Endothelial cell (in vitro differentiated cells): ENCODE measurements at regions not wholly inside any gene's neighbourhood (a gene's known extent, or its start where the extent isn't known, plus 50 kb on each side); places are given as distances from the start of the nearest gene placed in this dataset.

Experiments used
- DNase-seq: peaks from one replicate; pipeline ENCODE4 v3.0.0; 2021; ENCODE audit warnings: low spot score
- H3K27ac Mint-ChIP-seq: one replicate; pipeline ENCODE4 v1.8.0; 2021; ENCODE audit warnings: mixed read lengths, inconsistent platforms; ENCODE audit not compliant: unreplicated experiment
- H3K27me3 Mint-ChIP-seq: one replicate; pipeline ENCODE4 v1.8.0; 2021; ENCODE audit warnings: mild to moderate bottlenecking, moderate library complexity, mixed read lengths, inconsistent platforms; ENCODE audit not compliant: unreplicated experiment
- H3K36me3 Mint-ChIP-seq: one replicate; pipeline ENCODE4 v1.8.0; 2021; ENCODE audit warnings: mild to moderate bottlenecking, low read depth, mixed read lengths, inconsistent platforms; ENCODE audit not compliant: unreplicated experiment
- H3K4me1 Mint-ChIP-seq: one replicate; pipeline ENCODE4 v1.8.0; 2021; ENCODE audit warnings: mild to moderate bottlenecking, mixed read lengths, inconsistent platforms; ENCODE audit not compliant: unreplicated experiment
- H3K4me3 Mint-ChIP-seq: one replicate; pipeline ENCODE4 v1.8.0; 2021; ENCODE audit warnings: mild to moderate bottlenecking, mixed read lengths, inconsistent platforms; ENCODE audit not compliant: unreplicated experiment
- H3K9me3 Mint-ChIP-seq: one replicate; pipeline ENCODE4 v1.8.0; 2021; ENCODE audit warnings: mixed read lengths, inconsistent platforms; ENCODE audit not compliant: unreplicated experiment
- CTCF ChIP-seq: fragments of 200-600 bp; sonication (generic); IDR thresholded peaks from one replicate; pipeline ENCODE4 v1.5.0; 2021; ENCODE audit warnings: antibody characterized with exemption; ENCODE audit not compliant: unreplicated experiment

DNA sequence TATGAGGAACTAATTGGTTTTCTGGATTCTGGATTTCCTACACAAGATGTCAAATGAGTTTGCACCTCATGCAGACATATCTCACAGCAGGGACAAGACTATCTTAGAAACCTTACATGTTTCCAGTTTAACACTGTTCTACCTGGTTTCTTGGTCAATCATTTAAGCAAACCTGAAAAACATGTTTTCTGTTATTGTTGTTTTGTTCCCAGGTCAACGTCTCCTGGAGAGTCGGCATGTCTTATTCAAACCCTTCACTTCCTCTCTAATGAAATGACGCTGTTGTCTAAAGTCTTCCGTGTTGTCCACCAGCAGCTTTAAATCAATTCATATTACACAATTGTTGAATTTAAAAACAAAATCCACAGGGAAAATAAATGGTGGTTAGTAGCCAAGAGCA lies 150.9 kb downstream of the CNTN3 start:
- H3K36me3 Mint-ChIP-seq = no peaks in the 10 kb centered on the region
- TF ChIP-seq CTCF = no peak
- no peak overlapping the region for H3K4me3 Mint-ChIP-seq
- H3K27ac Mint-ChIP-seq = no peak overlapping the region
- DNase-seq = no peak
- peaks cover 1% of the 10 kb centered on the region for H3K27me3 Mint-ChIP-seq
- H3K4me1 Mint-ChIP-seq = peaks cover 13% of the 10 kb centered on the region
- H3K9me3 Mint-ChIP-seq = no peaks in the 10 kb centered on the region

- H3K9me3 Mint-ChIP-seq = no peaks in the 10 kb centered on the region
- no peak overlapping the region for H3K27ac Mint-ChIP-seq
- H3K27me3 Mint-ChIP-seq = peaks cover 3% of the 10 kb centered on the region
Observed at GRCh38 chr3:74456166-74456565, 158.3 kb downstream of the CNTN3 start.

GRCh38 chr3:74447221-74447620 lies 167.2 kb downstream of the CNTN3 start:
- no peak overlapping the region for H3K27ac Mint-ChIP-seq
- DNase-seq = no peak
- no peak overlapping the region for H3K4me3 Mint-ChIP-seq
- no peaks in the 10 kb centered on the region for H3K36me3 Mint-ChIP-seq
- no peaks in the 10 kb centered on the region for H3K27me3 Mint-ChIP-seq
- peaks cover 5% of the 10 kb centered on the region for H3K4me1 Mint-ChIP-seq
- no peaks in the 10 kb centered on the region for H3K9me3 Mint-ChIP-seq
- TF ChIP-seq CTCF = no peak

More at GRCh38 chr3:74456166-74456565, 158.3 kb downstream of the CNTN3 start:
- no peak for DNase-seq
- Mint-ChIP-seq H3K36me3 (no peaks in the 10 kb centered on the region), H3K4me3 (no peak overlapping the region), H3K4me1 (peaks cover 7% of the 10 kb centered on the region)
- TF ChIP-seq CTCF = no peak

DNA sequence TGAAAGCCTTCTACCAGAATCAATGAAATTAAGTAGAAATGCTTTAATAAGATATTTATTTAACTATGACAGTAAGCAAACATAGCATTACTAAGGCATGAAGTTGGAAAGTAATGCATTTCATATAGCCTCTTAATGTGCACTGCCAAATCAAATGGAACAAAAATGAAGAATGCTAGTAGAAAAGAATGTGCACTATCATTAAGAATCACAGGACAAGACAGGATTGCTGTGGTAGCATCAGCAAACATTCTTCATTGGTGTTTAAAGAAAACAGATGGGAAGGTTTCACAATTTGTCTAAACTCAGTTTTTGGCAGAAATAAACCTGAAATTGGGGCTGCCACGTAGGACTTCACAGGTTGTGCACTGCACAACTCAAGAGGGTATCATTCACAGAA lies 168.9 kb downstream of the CNTN3 start:
- Mint-ChIP-seq H3K4me3 (no peak overlapping the region), H3K9me3 (no peaks in the 10 kb centered on the region), H3K27me3 (peaks cover 1% of the 10 kb centered on the region)

GRCh38 chr3:74443102-74443501 lies 171.4 kb downstream of the CNTN3 start:
- H3K4me3 Mint-ChIP-seq = no peak overlapping the region
- TF ChIP-seq CTCF = no peak
- H3K9me3 Mint-ChIP-seq = no peaks in the 10 kb centered on the region
- no peak for DNase-seq
- peaks cover 1% of the 10 kb centered on the region for H3K27me3 Mint-ChIP-seq
- no peaks in the 10 kb centered on the region for H3K36me3 Mint-ChIP-seq
- peaks cover 5% of the 10 kb centered on the region for H3K4me1 Mint-ChIP-seq
- H3K27ac Mint-ChIP-seq = no peak overlapping the region

More for the DNA sequence above, 168.9 kb downstream of the CNTN3 start:
- H3K36me3 Mint-ChIP-seq = no peaks in the 10 kb centered on the region
- DNase-seq = no peak
- H3K4me1 Mint-ChIP-seq = peaks cover 5% of the 10 kb centered on the region
- no peak overlapping the region for H3K27ac Mint-ChIP-seq
- no peak for TF ChIP-seq CTCF
